Osteoblast (primary cell): ENCODE measurements at regions not wholly inside any gene's neighbourhood (a gene's known extent, or its start where the extent isn't known, plus 50 kb on each side); places are given as distances from the start of the nearest gene placed in this dataset.

Experiments
- DNase-seq: peaks from one replicate; pipeline ENCODE4 v3.0.0; 2011; ENCODE audit warnings: low spot score, mixed read lengths; ENCODE audit not compliant: insufficient read length; ENCODE audit errors: missing footprints
- H2AFZ ChIP-seq: 2 replicates; pipeline ENCODE4 v1.6.0; 2011; ENCODE audit warnings: mild to moderate bottlenecking, low read length
- H3K27ac ChIP-seq: 2 replicates; pipeline ENCODE4 v1.5.1; 2011; ENCODE audit warnings: mild to moderate bottlenecking, low read depth, low read length, moderate library complexity
- H3K27me3 ChIP-seq: 2 replicates; pipeline ENCODE4 v1.6.0; 2012; ENCODE audit warnings: mild to moderate bottlenecking, control low read depth, inconsistent platforms, low read length, moderate library complexity; ENCODE audit not compliant: insufficient read depth
- H3K36me3 ChIP-seq: 2 replicates; pipeline ENCODE4 v1.5.1; 2011; ENCODE audit warnings: mild to moderate bottlenecking, low read length, control low read depth, moderate library complexity; ENCODE audit not compliant: insufficient read depth
- H3K4me1 ChIP-seq: 2 replicates; pipeline ENCODE4 v1.5.1; 2011; ENCODE audit warnings: mild to moderate bottlenecking, low read length, control low read depth, moderate library complexity; ENCODE audit not compliant: insufficient read depth
- H3K4me2 ChIP-seq: 2 replicates; pipeline ENCODE4 v1.6.0; 2011; ENCODE audit warnings: mild to moderate bottlenecking, low read length; ENCODE audit not compliant: insufficient read depth
- H3K4me3 ChIP-seq: fragments of 200-600 bp; sonication (generic); 3 replicates; pipeline ENCODE4 v1.5.1; 2012; ENCODE audit warnings: mild to moderate bottlenecking, low read length, inconsistent platforms; ENCODE audit not compliant: insufficient read depth
- H3K79me2 ChIP-seq: 2 replicates; pipeline ENCODE4 v1.6.0; 2012; ENCODE audit warnings: mild to moderate bottlenecking, low read length, control low read depth, inconsistent platforms; ENCODE audit not compliant: insufficient read depth
- H3K9me3 ChIP-seq: 2 replicates; pipeline ENCODE4 v1.5.1; 2011; ENCODE audit warnings: low read depth, low read length, control low read depth
- H4K20me1 ChIP-seq: 2 replicates; pipeline ENCODE4 v1.6.0; 2012; ENCODE audit warnings: mild to moderate bottlenecking, low read length, control low read depth; ENCODE audit not compliant: insufficient read depth
- TF ChIP-seq, protein P1 (sequence below): IDR thresholded peaks from 2 replicates; pipeline ENCODE4 v1.5.1; 2011; ENCODE audit warnings: mild to moderate bottlenecking, low read depth, low read length, moderate library complexity; ENCODE audit errors: extremely low read depth

- H3K27ac ChIP-seq, result no peak overlapping the region
- H3K79me2 ChIP-seq, result no peaks in the 10 kb centered on the region
- peaks cover 7% of the 10 kb centered on the region for H3K4me1 ChIP-seq
- H3K4me3 ChIP-seq, result no peak overlapping the region
- H2AFZ ChIP-seq, result no peak overlapping the region
- no peak overlapping the region for H3K4me2 ChIP-seq
- no peaks in the 10 kb centered on the region for H3K9me3 ChIP-seq
- DNase-seq, result no peak
- no peaks in the 10 kb centered on the region for H4K20me1 ChIP-seq
- no peaks in the 10 kb centered on the region for H3K36me3 ChIP-seq
- TF ChIP-seq, protein P1, sequence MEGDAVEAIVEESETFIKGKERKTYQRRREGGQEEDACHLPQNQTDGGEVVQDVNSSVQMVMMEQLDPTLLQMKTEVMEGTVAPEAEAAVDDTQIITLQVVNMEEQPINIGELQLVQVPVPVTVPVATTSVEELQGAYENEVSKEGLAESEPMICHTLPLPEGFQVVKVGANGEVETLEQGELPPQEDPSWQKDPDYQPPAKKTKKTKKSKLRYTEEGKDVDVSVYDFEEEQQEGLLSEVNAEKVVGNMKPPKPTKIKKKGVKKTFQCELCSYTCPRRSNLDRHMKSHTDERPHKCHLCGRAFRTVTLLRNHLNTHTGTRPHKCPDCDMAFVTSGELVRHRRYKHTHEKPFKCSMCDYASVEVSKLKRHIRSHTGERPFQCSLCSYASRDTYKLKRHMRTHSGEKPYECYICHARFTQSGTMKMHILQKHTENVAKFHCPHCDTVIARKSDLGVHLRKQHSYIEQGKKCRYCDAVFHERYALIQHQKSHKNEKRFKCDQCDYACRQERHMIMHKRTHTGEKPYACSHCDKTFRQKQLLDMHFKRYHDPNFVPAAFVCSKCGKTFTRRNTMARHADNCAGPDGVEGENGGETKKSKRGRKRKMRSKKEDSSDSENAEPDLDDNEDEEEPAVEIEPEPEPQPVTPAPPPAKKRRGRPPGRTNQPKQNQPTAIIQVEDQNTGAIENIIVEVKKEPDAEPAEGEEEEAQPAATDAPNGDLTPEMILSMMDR, result no peak
- H3K27me3 ChIP-seq, result no peaks in the 10 kb centered on the region
Measured at GRCh38 chr11:80118073-80118472, 677.2 kb upstream of the TENM4 start.

DNA sequence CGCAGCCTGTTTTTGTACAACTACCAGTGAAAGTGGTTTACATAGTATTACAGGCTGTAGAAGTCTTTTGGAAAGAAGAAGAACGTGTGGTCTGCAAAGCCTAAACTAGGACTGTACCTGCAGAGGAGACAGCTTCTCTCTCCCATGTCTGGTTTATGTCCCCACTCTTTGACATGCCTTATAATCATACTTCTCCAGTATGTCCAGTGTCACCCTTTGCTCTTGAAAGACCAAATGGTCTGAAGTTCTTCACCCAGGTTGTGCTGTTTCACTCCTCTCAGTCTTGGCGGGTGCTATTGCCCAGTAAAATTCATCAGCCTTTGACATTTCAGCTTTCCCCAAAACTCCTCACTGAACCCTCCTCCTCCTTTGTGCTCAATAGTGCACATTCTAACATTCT lies 676.0 kb upstream of the TENM4 start:
- Histone ChIP-seq H2AFZ (no peak overlapping the region), H3K9me3 (no peaks in the 10 kb centered on the region), H3K27me3 (no peaks in the 10 kb centered on the region), H3K4me2 (no peak overlapping the region), H3K36me3 (no peaks in the 10 kb centered on the region), H3K4me3 (no peak overlapping the region), H3K27ac (no peak overlapping the region), H3K4me1 (no peaks in the 10 kb centered on the region), H4K20me1 (no peaks in the 10 kb centered on the region), H3K79me2 (no peaks in the 10 kb centered on the region)
- DNase-seq, result no peak
- TF ChIP-seq, protein P1, result no peak

- no peaks in the 10 kb centered on the region for H4K20me1 ChIP-seq
- no peak overlapping the region for H3K4me3 ChIP-seq
- no peaks in the 10 kb centered on the region for H3K9me3 ChIP-seq
- H3K79me2 ChIP-seq, result no peaks in the 10 kb centered on the region
- no peaks in the 10 kb centered on the region for H3K36me3 ChIP-seq
- H3K4me1 ChIP-seq, result peaks cover 7% of the 10 kb centered on the region
- TF ChIP-seq, protein P1, result no peak
- H3K4me2 ChIP-seq, result no peak overlapping the region
- DNase-seq, result no peak
- H3K27ac ChIP-seq, result no peak overlapping the region
- H3K27me3 ChIP-seq, result no peaks in the 10 kb centered on the region
- H2AFZ ChIP-seq, result no peak overlapping the region
Measured at GRCh38 chr11:80109652-80110051, 668.8 kb upstream of the TENM4 start.

DNA sequence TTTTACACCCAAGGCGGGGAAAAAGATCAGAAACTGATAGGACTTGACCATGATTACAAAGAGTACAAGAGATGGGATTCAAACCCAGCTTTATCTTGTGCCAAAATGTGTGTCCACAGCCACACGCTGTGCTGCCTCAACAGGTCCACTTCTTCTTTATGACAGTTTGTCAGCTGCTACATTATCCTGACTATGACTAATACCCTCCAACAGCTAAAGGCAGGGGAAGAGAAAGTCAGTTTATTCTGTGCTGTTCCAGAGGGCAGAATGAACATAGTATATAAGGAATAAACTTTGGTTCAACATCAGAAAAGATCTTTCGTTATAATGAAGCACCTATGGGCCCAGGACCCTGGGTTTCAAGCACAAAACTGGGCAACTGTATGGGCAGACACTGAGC lies 668.2 kb upstream of the TENM4 start:
- no peaks in the 10 kb centered on the region for H3K36me3 ChIP-seq
- TF ChIP-seq, protein P1, result no peak
- no peaks in the 10 kb centered on the region for H3K27me3 ChIP-seq
- H2AFZ ChIP-seq, result no peak overlapping the region
- H3K27ac ChIP-seq, result no peak overlapping the region
- DNase-seq, result no peak
- no peaks in the 10 kb centered on the region for H3K9me3 ChIP-seq
- H3K4me1 ChIP-seq, result peaks cover 14% of the 10 kb centered on the region
- no peaks in the 10 kb centered on the region for H3K79me2 ChIP-seq
- H4K20me1 ChIP-seq, result no peaks in the 10 kb centered on the region
- H3K4me2 ChIP-seq, result no peak overlapping the region
- no peak overlapping the region for H3K4me3 ChIP-seq
